Stomach (tissue), 4 donors: ENCODE measurements at regions not wholly inside any gene's neighbourhood (a gene's known extent, or its start where the extent isn't known, plus 50 kb on each side); places are given as distances from the start of the nearest gene placed in this dataset.

Experiments used
- POLR2A ChIP-seq, 4 donors: fragments of 450-650 bp; IDR thresholded peaks; one replicate each; pipeline ENCODE4 v1.6.1; 2016; ENCODE audit warnings: antibody characterized with exemption in 4 of 4, control low read depth in 2 of 4, mild to moderate bottlenecking in 1 of 4, moderate library complexity in 1 of 4
- POLR2AphosphoS5 ChIP-seq, 3 donors: sonication (generic); formaldehyde crosslinking; IDR thresholded peaks; one replicate each; pipeline ENCODE4 v1.6.1; 2016; ENCODE audit warnings: antibody characterized with exemption in 3 of 3

GRCh38 chrX:13897566-13897965 lies 80.7 kb upstream of the GPM6B start:
- TF ChIP-seq POLR2AphosphoS5 (IDR thresholded peaks at IDR 0.05), result no peak
- TF ChIP-seq POLR2A (IDR thresholded peaks at IDR 0.05), result no peak
